Activated naive CD4-positive, alpha-beta T cell treated with anti-CD3 and anti-CD28 coated beads, Interleukin-2, amount 50 U/mL, for 72 hours (primary cell): ENCODE measurements at regions not wholly inside any gene's neighbourhood (a gene's known extent, or its start where the extent isn't known, plus 50 kb on each side); places are given as distances from the start of the nearest gene placed in this dataset.
"Not testable (repeated sequence)": the region's sequence is repeated elsewhere in the genome, so short reads cannot be mapped to it uniquely, and the experiment has no call there.

Source experiments
- ATAC-seq, 2 donors: fragments of 150-1000 bp; cut with Tn5 transposase; 2 replicates each; pipeline ENCODE4 v1.10.0; 2021; ENCODE audit warnings: mild to moderate bottlenecking in 2 of 2, moderate library complexity in 2 of 2
- DNase-seq, 2 donors: peaks; one replicate each; pipeline ENCODE4 v3.0.0; 2021 to 2022; ENCODE audit warnings: low spot score in 2 of 2
- H3K27ac Mint-ChIP-seq, 2 donors: one replicate each; pipeline ENCODE4 v1.8.0; 2022; ENCODE audit warnings: mild to moderate bottlenecking in 2 of 2, mixed read lengths in 2 of 2
- H3K36me3 Mint-ChIP-seq, 2 donors: one replicate each; pipeline ENCODE4 v1.8.0; 2022; ENCODE audit warnings: mixed read lengths in 2 of 2
- H3K9me3 Mint-ChIP-seq, 2 donors: one replicate each; pipeline ENCODE4 v1.8.0; 2022; ENCODE audit warnings: mixed read lengths in 2 of 2

DNA sequence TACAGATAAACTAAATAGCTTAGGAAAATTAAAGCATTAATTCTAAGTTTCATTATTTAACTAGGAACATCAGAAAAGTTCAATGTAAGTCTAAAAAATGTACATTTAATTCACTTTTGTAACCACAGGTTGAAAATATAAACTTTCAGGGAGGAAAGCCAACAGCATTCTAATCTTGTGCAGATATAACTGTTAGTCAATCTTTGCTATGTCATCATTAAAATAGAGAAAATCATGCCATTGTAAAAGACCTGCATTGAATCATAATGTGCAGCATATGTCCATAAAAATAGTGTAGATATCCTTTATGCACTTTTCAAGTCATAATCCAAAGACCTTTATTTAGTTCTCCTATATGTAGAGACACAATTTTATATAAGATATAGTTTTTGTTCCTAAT is 207.3 kb downstream of the ALG10B start:
- Mint-ChIP-seq H3K27ac (no peak overlapping the region), H3K9me3 (peaks cover 13 to 15% of the 10 kb centered on the region in 2 donors), H3K36me3 (no peaks in the 10 kb centered on the region)
- ATAC-seq (no peak), DNase-seq (no peak)

- DNase-seq (no peak), ATAC-seq (no peak)
- no peak overlapping the region for H3K27ac Mint-ChIP-seq
- H3K9me3 Mint-ChIP-seq: no peaks in the 10 kb centered on the region
- no peaks in the 10 kb centered on the region for H3K36me3 Mint-ChIP-seq
Measured at GRCh38 chr12:38527631-38528030, 211.1 kb downstream of the ALG10B start.

DNA sequence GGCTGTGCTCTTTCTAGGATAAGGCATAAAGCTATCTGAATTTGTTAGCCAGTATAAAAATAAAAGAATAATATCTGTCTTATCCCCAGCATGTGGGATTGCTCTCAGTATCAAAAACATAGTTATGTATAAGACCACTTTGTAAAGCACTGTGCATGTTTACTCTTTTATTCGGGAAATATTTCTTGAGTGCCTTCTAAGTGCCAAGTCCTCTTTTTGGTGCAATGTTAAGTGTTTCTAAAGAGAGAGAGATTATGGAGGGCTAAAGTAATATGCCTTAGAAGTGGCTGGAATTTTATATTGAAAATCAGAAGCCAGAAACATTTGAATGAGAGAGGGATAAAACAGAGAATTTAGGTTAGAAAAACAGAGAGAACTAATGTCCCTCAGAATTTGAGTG is 212.0 kb downstream of the ALG10B start:
- DNase-seq (no peak), ATAC-seq (no peak)
- no peaks in the 10 kb centered on the region for H3K36me3 Mint-ChIP-seq
- no peak overlapping the region for H3K27ac Mint-ChIP-seq
- H3K9me3 Mint-ChIP-seq: no peaks in the 10 kb centered on the region

- DNase-seq, ATAC-seq, H3K36me3 Mint-ChIP-seq, H3K9me3 Mint-ChIP-seq, H3K27ac Mint-ChIP-seq: not testable (repeated sequence)
Measured at GRCh38 chr12:38529281-38529680, 212.7 kb downstream of the ALG10B start.

DNA sequence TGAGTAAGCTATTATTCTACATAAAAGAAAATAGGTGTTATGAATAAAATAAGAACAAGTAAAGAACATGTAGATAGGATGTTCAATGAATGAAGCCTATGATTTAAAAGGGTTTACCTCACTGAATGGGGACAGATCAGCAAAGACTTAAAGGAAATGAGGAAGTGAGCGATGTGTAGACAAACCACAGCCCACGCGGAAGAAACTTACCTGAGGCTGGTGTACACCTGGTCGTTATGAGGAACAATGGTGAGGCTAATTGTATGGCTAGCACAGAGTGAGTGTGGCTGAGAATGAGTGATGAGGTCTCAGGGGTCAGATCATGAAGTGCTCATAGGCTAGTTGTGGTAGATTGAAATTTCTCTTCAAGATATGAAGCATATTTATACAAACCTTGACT is 221.7 kb downstream of the ALG10B start:
- Mint-ChIP-seq H3K9me3 (peaks cover 47 to 51% of the 10 kb centered on the region in 2 donors), H3K36me3 (peaks cover 0 to 13% of the 10 kb centered on the region in 2 donors)
- DNase-seq: no peak

GRCh38 chr12:38540156-38540555 is 223.6 kb downstream of the ALG10B start:
- DNase-seq: no peak
- no peak overlapping the region for H3K27ac Mint-ChIP-seq
- no peaks in the 10 kb centered on the region for H3K36me3 Mint-ChIP-seq
- peaks cover 31 to 48% of the 10 kb centered on the region in 2 donors for H3K9me3 Mint-ChIP-seq
- no peak for ATAC-seq

More for the DNA sequence above, 221.7 kb downstream of the ALG10B start:
- no peak overlapping the region for H3K27ac Mint-ChIP-seq
- no peak for ATAC-seq

DNA sequence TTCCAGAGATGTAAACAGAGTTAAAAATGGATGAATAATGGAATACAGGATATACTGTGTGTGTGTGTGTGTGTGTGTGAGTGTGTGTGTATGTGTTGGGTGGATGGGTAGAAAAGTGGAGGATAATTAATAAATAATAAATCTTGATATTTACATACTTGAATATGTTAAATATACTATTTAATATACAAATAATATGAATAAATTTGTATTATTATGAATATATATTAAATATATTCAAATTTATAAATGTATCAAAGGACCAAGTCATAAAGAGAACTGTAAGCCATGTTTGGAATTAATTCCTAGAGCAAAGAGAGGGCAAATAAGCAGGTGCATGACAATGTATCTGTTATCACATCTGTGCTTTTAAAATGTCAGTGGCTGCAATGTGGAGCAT is 225.3 kb downstream of the ALG10B start:
- no peak for DNase-seq
- Mint-ChIP-seq H3K36me3 (no peaks in the 10 kb centered on the region), H3K9me3 (peaks cover 24 to 37% of the 10 kb centered on the region in 2 donors), H3K27ac (no peak overlapping the region)
- no peak for ATAC-seq

GRCh38 chr12:38543151-38543550 is 226.6 kb downstream of the ALG10B start:
- ATAC-seq (no peak), DNase-seq (no peak)
- peaks cover 34 to 48% of the 10 kb centered on the region in 2 donors for H3K9me3 Mint-ChIP-seq
- H3K27ac Mint-ChIP-seq: no peak overlapping the region
- H3K36me3 Mint-ChIP-seq: no peaks in the 10 kb centered on the region

- Mint-ChIP-seq H3K9me3 (peaks cover 31 to 44% of the 10 kb centered on the region in 2 donors), H3K27ac (no peak overlapping the region), H3K36me3 (no peaks in the 10 kb centered on the region)
- ATAC-seq (no peak), DNase-seq (no peak)
Measured at GRCh38 chr12:38544330-38545066, 227.9 kb downstream of the ALG10B start.

GRCh38 chr12:38547586-38547985 is 231.0 kb downstream of the ALG10B start:
- no peak overlapping the region for H3K27ac Mint-ChIP-seq
- DNase-seq (no peak), ATAC-seq (no peak)
- H3K36me3 Mint-ChIP-seq: no peaks in the 10 kb centered on the region
- peaks cover 27 to 34% of the 10 kb centered on the region in 2 donors for H3K9me3 Mint-ChIP-seq

DNA sequence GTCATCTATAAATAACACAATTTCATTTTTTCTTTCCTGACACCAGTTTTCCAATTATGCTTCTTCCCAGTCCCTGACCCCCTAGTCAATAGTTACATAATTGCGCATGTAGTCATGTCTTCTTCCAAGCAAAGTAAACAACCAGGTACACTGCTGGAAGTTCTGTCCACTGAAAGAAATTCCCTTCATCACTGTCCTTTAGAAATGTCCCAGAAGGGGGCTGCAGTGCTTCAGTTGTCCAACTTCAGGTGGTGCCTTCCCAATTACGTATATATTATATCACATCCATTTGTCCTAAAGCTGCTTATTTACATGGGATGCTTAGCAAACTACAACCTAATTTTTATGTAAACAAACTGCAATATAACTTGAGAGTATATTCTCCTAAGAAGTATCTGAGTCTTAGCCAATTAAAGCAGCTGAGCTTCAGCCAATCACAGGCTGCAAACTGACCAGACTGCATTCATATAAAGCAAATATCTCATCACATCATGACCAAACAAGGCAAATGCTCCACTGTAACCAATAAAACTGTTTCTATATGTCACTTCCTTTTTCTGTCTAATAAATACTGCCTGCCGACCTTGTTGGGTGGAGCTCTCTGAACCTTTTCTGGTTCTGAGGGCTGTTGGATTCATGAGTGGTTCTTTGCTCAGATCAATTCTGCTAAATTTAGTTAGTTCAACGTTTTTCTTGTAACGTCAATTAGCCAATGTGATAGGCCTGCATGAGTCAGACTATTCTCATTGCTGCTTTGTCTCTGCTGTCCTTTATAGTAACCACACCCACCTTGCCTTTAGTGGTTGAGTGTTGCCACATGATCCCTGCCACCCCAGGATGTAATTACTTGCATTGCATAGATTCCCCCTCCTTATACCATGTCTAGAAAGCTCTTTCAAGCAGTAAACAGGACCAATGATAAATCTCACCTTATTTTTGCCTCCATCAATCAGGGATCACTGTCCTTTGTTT is 239.3 kb downstream of the ALG10B start:
- peaks cover 0 to 2% of the 10 kb centered on the region in 2 donors for H3K36me3 Mint-ChIP-seq
- H3K27ac Mint-ChIP-seq: no peak overlapping the region
- ATAC-seq: no peak
- peaks cover 8 to 15% of the 10 kb centered on the region in 2 donors for H3K9me3 Mint-ChIP-seq
- DNase-seq: no peak

GRCh38 chr12:38556647-38557046 is 240.1 kb downstream of the ALG10B start:
- no peak for DNase-seq
- peaks cover 11 to 18% of the 10 kb centered on the region in 2 donors for H3K9me3 Mint-ChIP-seq
- no peak for ATAC-seq
- peaks cover 0 to 6% of the 10 kb centered on the region in 2 donors for H3K36me3 Mint-ChIP-seq
- no peak overlapping the region for H3K27ac Mint-ChIP-seq

- ATAC-seq: no peak
- no peak overlapping the region for H3K27ac Mint-ChIP-seq
- H3K9me3 Mint-ChIP-seq: peaks cover 16 to 19% of the 10 kb centered on the region in 2 donors
- no peak for DNase-seq
- no peaks in the 10 kb centered on the region for H3K36me3 Mint-ChIP-seq
Measured at GRCh38 chr12:38585086-38585485, 268.5 kb downstream of the ALG10B start.

DNA sequence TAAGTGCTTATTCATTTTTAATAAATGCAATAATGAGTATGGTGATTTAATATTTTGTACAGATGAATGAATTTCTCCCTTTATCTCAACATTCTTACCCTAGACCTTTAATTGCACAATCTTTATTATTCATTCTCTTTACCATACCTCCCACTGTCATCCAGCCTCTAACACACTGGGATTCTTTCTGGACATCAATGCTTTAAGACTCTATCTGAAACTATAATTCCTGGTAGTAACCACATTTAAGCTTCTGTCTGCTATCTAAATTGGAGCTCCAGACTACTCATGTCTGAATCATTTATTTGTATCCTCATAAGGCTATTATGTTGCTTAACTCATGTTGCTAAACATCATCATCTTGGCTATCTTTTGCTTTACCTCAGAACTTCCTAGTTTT is 270.2 kb downstream of the ALG10B start:
- H3K36me3 Mint-ChIP-seq: no peaks in the 10 kb centered on the region
- H3K9me3 Mint-ChIP-seq: peaks cover 18 to 21% of the 10 kb centered on the region in 2 donors
- DNase-seq (no peak), ATAC-seq (no peak)
- no peak overlapping the region for H3K27ac Mint-ChIP-seq

DNA sequence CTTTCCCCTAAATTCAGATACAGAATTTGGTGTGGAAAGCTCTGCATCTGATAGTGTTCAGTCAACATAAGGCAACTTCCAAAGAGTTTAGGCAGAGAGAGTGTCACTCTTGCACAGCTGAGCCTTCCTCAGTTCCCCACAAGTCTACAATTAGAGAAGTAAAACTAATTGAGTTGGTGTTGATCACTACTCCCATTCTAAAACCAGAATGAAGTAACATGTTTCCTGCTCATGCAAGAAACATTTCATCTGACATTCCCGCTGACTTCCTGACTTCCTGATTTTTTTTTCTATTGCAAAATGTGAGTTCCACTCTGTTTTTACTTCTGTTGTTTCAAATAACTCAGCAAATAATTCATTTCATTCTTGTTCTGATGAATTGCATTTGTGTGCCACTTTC is 271.0 kb downstream of the ALG10B start:
- H3K9me3 Mint-ChIP-seq: peaks cover 23 to 24% of the 10 kb centered on the region in 2 donors
- ATAC-seq: no peak
- no peak for DNase-seq
- no peak overlapping the region for H3K27ac Mint-ChIP-seq
- H3K36me3 Mint-ChIP-seq: no peaks in the 10 kb centered on the region

DNA sequence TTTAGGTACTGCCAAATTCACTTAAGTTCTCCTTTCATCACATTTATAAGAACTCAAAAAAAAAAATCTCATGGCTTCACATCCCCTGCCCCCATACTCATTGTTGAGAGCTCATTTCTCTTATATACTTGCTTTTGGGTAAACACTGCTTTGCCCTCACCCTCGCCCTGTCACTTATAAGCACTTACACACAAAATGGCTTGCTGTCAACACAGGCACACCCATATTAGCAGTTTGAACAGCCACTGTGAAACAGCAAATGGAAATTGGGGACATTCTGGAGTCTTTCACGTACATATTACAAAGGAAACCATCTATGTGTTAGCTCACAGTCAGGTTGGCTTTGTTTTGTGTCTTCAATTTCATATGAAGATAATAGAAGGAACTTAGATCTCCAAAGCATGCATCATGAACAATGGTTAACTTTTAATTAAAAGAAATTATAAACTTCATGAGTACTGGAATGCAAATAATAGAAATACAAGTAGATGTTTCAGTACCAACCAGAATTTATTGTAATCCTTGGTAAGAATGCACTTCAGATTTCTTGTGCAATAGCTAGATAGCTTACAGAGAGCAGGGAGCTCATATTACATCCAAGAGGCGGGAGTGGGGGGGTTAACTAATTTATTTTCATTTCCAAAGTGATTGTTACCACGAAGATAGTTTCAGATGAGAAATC is 272.2 kb downstream of the ALG10B start:
- Mint-ChIP-seq H3K36me3 (no peaks in the 10 kb centered on the region), H3K27ac (no peak overlapping the region), H3K9me3 (peaks cover 17 to 23% of the 10 kb centered on the region in 2 donors)
- ATAC-seq (no peak), DNase-seq (no peak)

DNA sequence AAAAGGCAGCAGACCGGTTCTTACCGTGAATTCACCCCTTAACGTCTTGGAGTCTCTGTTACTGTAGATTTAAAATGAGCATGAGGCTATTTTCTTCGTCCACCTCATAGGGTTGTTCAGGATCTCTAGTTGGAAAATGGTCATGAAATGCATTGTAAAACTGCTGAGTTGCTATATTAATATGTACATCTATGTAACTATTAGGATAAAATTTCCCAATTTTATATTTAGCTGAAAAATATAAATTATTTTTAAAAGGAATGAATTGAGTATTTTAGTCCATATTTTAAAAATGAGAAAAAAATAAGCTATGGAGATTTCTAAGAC is 272.7 kb downstream of the ALG10B start:
- peaks cover 17 to 23% of the 10 kb centered on the region in 2 donors for H3K9me3 Mint-ChIP-seq
- H3K36me3 Mint-ChIP-seq: no peaks in the 10 kb centered on the region
- no peak for DNase-seq
- H3K27ac Mint-ChIP-seq: no peak overlapping the region
- ATAC-seq: no peak
